H1 (cell line): ENCODE measurements at regions not wholly inside any gene's neighbourhood (a gene's known extent, or its start where the extent isn't known, plus 50 kb on each side); places are given as distances from the start of the nearest gene placed in this dataset.

Experiments used
- CTCF ChIA-PET: fragments of 300-600 bp; sonication (Branson Sonifier 250); formaldehyde crosslinking; loops from one replicate; lab custom pipeline; 2021; ENCODE audit not compliant: partially characterized antibody; lab: Charles Lee
- POLR2A ChIA-PET: fragments of 300-600 bp; sonication (Branson Sonifier 250); formaldehyde crosslinking; loops from one replicate; lab custom pipeline; 2021; ENCODE audit warnings: inconsistent platforms; ENCODE audit not compliant: partially characterized antibody; lab: Charles Lee
- DNase-seq, 2 experiments: peaks; one replicate each; pipeline versions ENCODE4 v3.0.0 to v3.0.0-alpha.2; 2010 to 2022; ENCODE audit warnings: low spot score in 2 of 2, low read depth in 1 of 2, mixed read lengths in 1 of 2
- FAIRE-seq: peaks from 2 replicates; lab custom pipeline; 2011; peaks lifted over from hg19 to GRCh38; lab: Jason Lieb, UNC
- H2AFZ ChIP-seq: 2 replicates; pipeline ENCODE4 v1.8.1; 2012; ENCODE audit warnings: low read length, inconsistent platforms
- H2AK5ac ChIP-seq: 2 replicates; pipeline ENCODE4 v1.6.1; 2013; ENCODE audit warnings: low read depth, low read length
- H2BK120ac ChIP-seq: replicated peaks from 2 replicates; pipeline ENCODE3; 2013; ENCODE audit warnings: low read depth, low read length, inconsistent platforms
- H2BK12ac ChIP-seq: 2 replicates; pipeline ENCODE4 v1.6.1; 2013; ENCODE audit warnings: low read depth, low read length
- H2BK15ac ChIP-seq: 2 replicates; pipeline ENCODE4 v1.6.1; 2013; ENCODE audit warnings: low read length
- H2BK20ac ChIP-seq: 2 replicates; pipeline ENCODE4 v1.6.1; 2013; ENCODE audit warnings: low read length
- H2BK5ac ChIP-seq: 2 replicates; pipeline ENCODE4 v1.6.1; 2013; ENCODE audit warnings: low read depth, low read length
- H3K14ac ChIP-seq: 2 replicates; pipeline ENCODE4 v1.6.1; 2013; ENCODE audit warnings: inconsistent platforms; ENCODE audit not compliant: insufficient read length
- H3K18ac ChIP-seq: 2 replicates; pipeline ENCODE4 v1.6.1; 2013; ENCODE audit warnings: low read length; ENCODE audit errors: extremely low read depth
- H3K23ac ChIP-seq: 2 replicates; pipeline ENCODE4 v1.6.1; 2013; ENCODE audit warnings: inconsistent platforms; ENCODE audit not compliant: insufficient read length
- H3K23me2 ChIP-seq: 2 replicates; pipeline ENCODE4 v1.6.1; 2013; ENCODE audit warnings: low read depth, low read length
- H3K27ac ChIP-seq: 2 replicates; pipeline ENCODE4 v1.6.1; 2011; ENCODE audit warnings: low read depth, low read length, inconsistent platforms
- H3K27me3 ChIP-seq, 4 experiments: replicated peaks in 1 of 4; 1 replicate in 1 of 4; 2 replicates in 3 of 4; pipeline versions ENCODE4 v1.6.1 to v1.8.1; 2011 to 2013; ENCODE audit warnings: low read length in 3 of 4, mild to moderate bottlenecking in 3 of 4, inconsistent platforms in 2 of 4, mixed read lengths in 2 of 4, moderate library complexity in 1 of 4; ENCODE audit not compliant: control insufficient read depth in 3 of 4, insufficient read depth in 3 of 4; ENCODE audit errors: extremely low read depth in 1 of 4
- H3K36me3 ChIP-seq, 4 experiments: 2 replicates each; pipeline versions ENCODE4 v1.6.1 to v1.8.1; 2011 to 2013; ENCODE audit warnings: mild to moderate bottlenecking in 4 of 4, low read length in 3 of 4, moderate library complexity in 2 of 4, control low read depth in 1 of 4, inconsistent platforms in 1 of 4; ENCODE audit not compliant: insufficient read depth in 4 of 4, control insufficient read depth in 2 of 4
- H3K4ac ChIP-seq: replicated peaks from 2 replicates; pipeline ENCODE3; 2013; ENCODE audit warnings: low read length, low read depth, mixed read lengths, inconsistent platforms; ENCODE audit not compliant: insufficient read length
- H3K4me1 ChIP-seq, 4 experiments: replicated peaks in 1 of 4; 1 replicate in 1 of 4; 2 replicates in 3 of 4; pipeline versions ENCODE4 v1.6.1 to v1.8.1; 2011 to 2013; ENCODE audit warnings: low read length in 3 of 4, inconsistent platforms in 2 of 4, mixed read lengths in 1 of 4; ENCODE audit not compliant: insufficient read depth in 4 of 4, control insufficient read depth in 3 of 4
- H3K4me2 ChIP-seq, 2 experiments: 2 replicates each; pipeline versions ENCODE4 v1.6.1 to v1.8.1; 2011 to 2013; ENCODE audit warnings: low read depth in 2 of 2, low read length in 2 of 2, control low read depth in 1 of 2, inconsistent platforms in 1 of 2, mild to moderate bottlenecking in 1 of 2; ENCODE audit not compliant: insufficient read depth in 1 of 2
- H3K4me3 ChIP-seq, 4 experiments: fragments of 200-600, 300-600 bp in 1 of 4; sonication (generic), shearing (Covaris generic), sonication (Bioruptor Twin) in 1 of 4; 2 replicates each; pipeline versions ENCODE4 v1.5.1 to v1.8.1; 2011 to 2016; ENCODE audit warnings: low read length in 4 of 4, low read depth in 3 of 4, control low read depth in 2 of 4, inconsistent platforms in 2 of 4, mild to moderate bottlenecking in 2 of 4, mixed read lengths in 1 of 4, moderate library complexity in 1 of 4; ENCODE audit not compliant: insufficient read depth in 2 of 4; ENCODE audit errors: extremely low read depth in 1 of 4
- H3K56ac ChIP-seq: replicated peaks from 2 replicates; pipeline ENCODE3; 2013; ENCODE audit warnings: low read depth, mild to moderate bottlenecking, mixed read lengths, low read length, inconsistent platforms; ENCODE audit not compliant: insufficient read length
- H3K79me1 ChIP-seq: 2 replicates; pipeline ENCODE4 v1.6.1; 2013; ENCODE audit warnings: low read depth, low read length, control low read depth
- H3K79me2 ChIP-seq, 2 experiments: 2 replicates each; pipeline versions ENCODE4 v1.6.1 to v1.8.1; 2012 to 2013; ENCODE audit warnings: low read length in 2 of 2, mild to moderate bottlenecking in 2 of 2, inconsistent platforms in 1 of 2; ENCODE audit not compliant: insufficient read depth in 2 of 2, control insufficient read depth in 1 of 2
- H3K9ac ChIP-seq, 4 experiments: replicated peaks in 1 of 4; 1 replicate in 1 of 4; 2 replicates in 3 of 4; pipeline versions ENCODE4 v1.6.1 to v1.8.1; 2011 to 2013; ENCODE audit warnings: low read depth in 3 of 4, low read length in 3 of 4, control low read depth in 2 of 4, mild to moderate bottlenecking in 2 of 4, moderate library complexity in 2 of 4, inconsistent platforms in 1 of 4; ENCODE audit errors: extremely low read depth in 1 of 4
- H3K9me3 ChIP-seq, 2 experiments: 2 replicates each; pipeline versions ENCODE4 v1.6.1 to v1.8.1; 2012 to 2013; ENCODE audit warnings: mild to moderate bottlenecking in 2 of 2, moderate library complexity in 2 of 2, control low read depth in 1 of 2, inconsistent platforms in 1 of 2, low read depth in 1 of 2, low read length in 1 of 2, mixed read lengths in 1 of 2; ENCODE audit not compliant: insufficient read depth in 2 of 2
- H4K20me1 ChIP-seq, 2 experiments: replicated peaks in 1 of 2; 2 replicates each; pipeline versions ENCODE3 to v1.8.1; 2011 to 2013; ENCODE audit warnings: inconsistent platforms in 2 of 2, low read length in 2 of 2, mild to moderate bottlenecking in 1 of 2; ENCODE audit not compliant: insufficient read depth in 2 of 2, control insufficient read depth in 1 of 2
- H4K5ac ChIP-seq: 2 replicates; pipeline ENCODE4 v1.6.1; 2013; ENCODE audit warnings: low read length, low read depth, mixed read lengths, inconsistent platforms; ENCODE audit not compliant: insufficient read length
- H4K8ac ChIP-seq: 2 replicates; pipeline ENCODE4 v1.8.0; 2013; ENCODE audit warnings: mild to moderate bottlenecking, moderate library complexity, low read length, inconsistent platforms; ENCODE audit not compliant: insufficient read depth; ENCODE audit errors: extremely low read depth
- H4K91ac ChIP-seq: replicated peaks from 2 replicates; pipeline ENCODE3; 2013; ENCODE audit warnings: low read length, mixed read lengths, inconsistent platforms; ENCODE audit not compliant: insufficient read length
- CBX8 ChIP-seq: fragments of 300-800, 300-1000 bp; sonication (generic); IDR thresholded peaks from 2 replicates; pipeline ENCODE4 v1.7.1; 2016; ENCODE audit warnings: low read depth, low read length, borderline replicate concordance
- CEBPB ChIP-seq: IDR thresholded peaks from 2 replicates; pipeline ENCODE4 v1.6.1; 2012; ENCODE audit warnings: low read depth, low read length
- JUN ChIP-seq: IDR thresholded peaks from 2 replicates; pipeline ENCODE4 v1.6.1; 2011; ENCODE audit warnings: low read depth, mild to moderate bottlenecking, improper control_type of control experiment, low read length
- KDM4A ChIP-seq: IDR thresholded peaks from one replicate; pipeline ENCODE4 v1.7.1; 2012; ENCODE audit warnings: low read depth, mild to moderate bottlenecking, moderate library complexity, low read length, inconsistent platforms; ENCODE audit not compliant: severe bottlenecking
- RAD21 ChIP-seq, 2 experiments: IDR thresholded peaks in 1 of 2; conservative IDR thresholded peaks in 1 of 2; 2 replicates each; pipeline ENCODE4 v1.6.1; 2011; ENCODE audit warnings: low read depth in 2 of 2, low read length in 2 of 2, improper control_type of control experiment in 1 of 2, inconsistent platforms in 1 of 2, mild to moderate bottlenecking in 1 of 2, moderate library complexity in 1 of 2
- RBBP5 ChIP-seq: IDR thresholded peaks from 2 replicates; pipeline ENCODE4 v1.7.1; 2012; ENCODE audit warnings: low read depth, mild to moderate bottlenecking, inconsistent platforms, low read length, moderate library complexity, borderline replicate concordance
- SP2 ChIP-seq: IDR thresholded peaks from 2 replicates; pipeline ENCODE4 v1.6.1; 2012; ENCODE audit warnings: mild to moderate bottlenecking, low read length, inconsistent platforms
- SP4 ChIP-seq: IDR thresholded peaks from 2 replicates; pipeline ENCODE4 v1.6.1; 2012; ENCODE audit warnings: low read length, inconsistent platforms
- TAF1 ChIP-seq: IDR thresholded peaks from 2 replicates; pipeline ENCODE4 v1.6.1; 2011; ENCODE audit warnings: mild to moderate bottlenecking, low read depth, low read length
- YY1 ChIP-seq: IDR thresholded peaks from 2 replicates; pipeline ENCODE4 v1.6.1; 2011; ENCODE audit warnings: low read depth, mild to moderate bottlenecking, low read length
- WGBS, 2 experiments: shearing (Covaris generic) in 1 of 2; methylation state at CpG; one replicate each; pipeline versions ENCODE4 v1.1.6 to v1.1.7; 2013 to 2015; ENCODE audit warnings: low lambda C conversion rate in 2 of 2, mixed read lengths in 2 of 2, inconsistent platforms in 1 of 2, low coverage in 1 of 2, missing lambda C conversion rate in 1 of 2; ENCODE audit not compliant: insufficient replicate concordance in 2 of 2, insufficient coverage in 1 of 2, insufficient read length in 1 of 2; ENCODE audit errors: extremely low coverage in 1 of 2, missing lambda C conversion rate in 1 of 2; 5-methylcytosine and 5-hydroxymethylcytosine counted together
- TF ChIP-seq, protein P1 (sequence below): IDR thresholded peaks from 2 replicates; pipeline ENCODE4 v1.6.1; 2011; ENCODE audit warnings: low read length, improper control_type of control experiment
- TF ChIP-seq, protein P2 (sequence below): IDR thresholded peaks from 2 replicates; pipeline ENCODE4 v1.6.1; 2012; ENCODE audit warnings: inconsistent platforms

DNA sequence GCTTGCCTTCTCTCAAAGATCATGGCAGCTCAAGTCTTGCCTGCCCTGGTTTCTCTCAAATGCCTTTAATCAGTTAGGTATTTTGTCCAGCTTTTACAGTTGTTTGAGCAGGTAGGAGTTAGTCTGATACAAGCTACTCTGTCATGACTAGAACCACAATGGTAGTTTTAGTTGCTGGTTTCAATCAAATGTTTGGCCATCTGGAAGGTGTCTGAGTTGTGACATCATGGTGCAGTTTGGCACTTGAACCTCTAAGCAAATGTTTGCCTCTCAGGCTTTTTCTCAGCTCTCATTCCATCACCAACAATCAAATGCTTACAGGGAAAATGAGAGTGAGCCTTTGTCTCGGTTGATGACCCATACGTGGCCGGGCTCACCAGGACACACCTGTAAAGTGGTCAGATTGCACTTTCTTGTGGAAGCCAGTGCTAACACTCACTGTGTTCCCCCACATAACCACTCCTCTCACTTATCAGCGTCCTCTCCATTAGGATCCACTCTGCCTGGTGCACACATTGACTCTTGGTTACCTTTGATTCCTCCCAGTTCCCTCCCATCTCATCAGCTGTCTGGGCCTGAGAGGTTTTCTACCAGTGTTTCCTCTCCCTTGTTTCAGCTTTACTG, 67.5 kb downstream of the CCDC185 start:
- H3K14ac ChIP-seq, result no peak overlapping the region
- no peak overlapping the region for H4K5ac ChIP-seq
- no peak overlapping the region for H3K23ac ChIP-seq
- no peak overlapping the region for H2BK120ac ChIP-seq
- H3K4me1 ChIP-seq, result no peaks in the 10 kb centered on the region
- H3K9ac ChIP-seq, result no peak overlapping the region
- no peak overlapping the region for H3K4me3 ChIP-seq
- no peaks in the 10 kb centered on the region for H3K9me3 ChIP-seq
- H2AK5ac ChIP-seq, result no peak overlapping the region
- no peak overlapping the region for H2BK20ac ChIP-seq
- no peak overlapping the region for H2BK15ac ChIP-seq
- H2BK12ac ChIP-seq, result no peak overlapping the region
- H3K79me2 ChIP-seq, result no peaks in the 10 kb centered on the region
- no peaks in the 10 kb centered on the region for H3K36me3 ChIP-seq
- H3K18ac ChIP-seq, result no peak overlapping the region
- DNase-seq (no peak), FAIRE-seq (no peak)
- H3K23me2 ChIP-seq, result no peaks in the 10 kb centered on the region
- no peak overlapping the region for H3K4ac ChIP-seq
- H3K27me3 ChIP-seq, result no peaks in the 10 kb centered on the region
- H3K27ac ChIP-seq, result no peak overlapping the region
- H4K8ac ChIP-seq, result no peak overlapping the region
- no peaks in the 10 kb centered on the region for H4K20me1 ChIP-seq
- H3K56ac ChIP-seq, result no peak overlapping the region
- no peak overlapping the region for H2AFZ ChIP-seq
- WGBS, 2 experiments, result 89% methylated on average over 4 of the region's 4 CpGs; no CpG with 5 or more reads in 1 of the 2 experiments
- no peak overlapping the region for H4K91ac ChIP-seq
- no peak overlapping the region for H2BK5ac ChIP-seq
- ChIA-PET POLR2A (no interaction called here), CTCF (interaction anchor here (1.1 to 1.4 kb wide), 3 partner anchors 11 to 325 kb away, joined by 3 to 5 read pairs (median 3); no protein-coding TSS in a partner anchor)
- no peak overlapping the region for H3K4me2 ChIP-seq
- H3K79me1 ChIP-seq, result no peaks in the 10 kb centered on the region
- TF ChIP-seq KDM4A, result no peak
- no peak for TF ChIP-seq RBBP5
- TF ChIP-seq JUN, result no peak
- no peak for TF ChIP-seq CBX8
- TF ChIP-seq RAD21 (IDR thresholded peaks at IDR 0.05 in 1 of 2, conservative IDR thresholded peaks at IDR 0.05 in 1 of 2; ENCODE audit: low read depth in 2 of 2, low read length in 2 of 2), result no peak
- TF ChIP-seq CEBPB, result no peak
- TF ChIP-seq SP2, result no peak
- no peak for TF ChIP-seq YY1
- no peak for TF ChIP-seq SP4
- TF ChIP-seq, protein P1, sequence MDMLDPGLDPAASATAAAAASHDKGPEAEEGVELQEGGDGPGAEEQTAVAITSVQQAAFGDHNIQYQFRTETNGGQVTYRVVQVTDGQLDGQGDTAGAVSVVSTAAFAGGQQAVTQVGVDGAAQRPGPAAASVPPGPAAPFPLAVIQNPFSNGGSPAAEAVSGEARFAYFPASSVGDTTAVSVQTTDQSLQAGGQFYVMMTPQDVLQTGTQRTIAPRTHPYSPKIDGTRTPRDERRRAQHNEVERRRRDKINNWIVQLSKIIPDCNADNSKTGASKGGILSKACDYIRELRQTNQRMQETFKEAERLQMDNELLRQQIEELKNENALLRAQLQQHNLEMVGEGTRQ, result no peak
- TF ChIP-seq, protein P2, sequence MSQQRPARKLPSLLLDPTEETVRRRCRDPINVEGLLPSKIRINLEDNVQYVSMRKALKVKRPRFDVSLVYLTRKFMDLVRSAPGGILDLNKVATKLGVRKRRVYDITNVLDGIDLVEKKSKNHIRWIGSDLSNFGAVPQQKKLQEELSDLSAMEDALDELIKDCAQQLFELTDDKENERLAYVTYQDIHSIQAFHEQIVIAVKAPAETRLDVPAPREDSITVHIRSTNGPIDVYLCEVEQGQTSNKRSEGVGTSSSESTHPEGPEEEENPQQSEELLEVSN, result no peak
- no peak for TF ChIP-seq TAF1
